ENCODE measurements at regions not wholly inside any gene's neighbourhood (a gene's known extent, or its start where the extent isn't known, plus 50 kb on each side); places are given as distances from the start of the nearest gene placed in this dataset.

- no peak overlapping the region for H3K4me3 ChIP-seq
- no peak overlapping the region for H3K27ac ChIP-seq (ENCODE audit: low read depth in 1 of 2, low read length in 1 of 2)
- no peaks in the 10 kb centered on the region for H3K27me3 ChIP-seq (ENCODE audit: control insufficient read depth in 3 of 3, insufficient read depth in 3 of 3, low read length in 2 of 3)
- ATAC-seq (ENCODE audit: insufficient read depth, low FRiP score) (no peak), DNase-seq (no peak)
- no peaks in the 10 kb centered on the region for H3K9me3 ChIP-seq (ENCODE audit: control insufficient read depth in 4 of 4, insufficient read depth in 3 of 4, low read length in 3 of 4)
- no peaks in the 10 kb centered on the region for H3K36me3 ChIP-seq (ENCODE audit: control insufficient read depth in 4 of 4, insufficient read depth in 4 of 4, low read length in 4 of 4)
- no peak overlapping the region for H3K9ac ChIP-seq (ENCODE audit: insufficient read depth in 1 of 2, low read length in 2 of 2)
- no peak for TF ChIP-seq CTCF (IDR thresholded peaks at IDR 0.05; ENCODE audit: control extremely low read depth, extremely low read depth)
- H3K4me1 ChIP-seq (ENCODE audit: control insufficient read depth in 5 of 5, insufficient read depth in 5 of 5, low read length in 5 of 5), result peaks cover 0 to 13% (median 4%) of the 10 kb centered on the region in 5 donors
- 90 to 93% methylated on average over 19 of the region's 19 CpGs for WGBS, 2 donors
Measured at GRCh38 chr5:171528865-171529614, 109.6 kb downstream of the FGF18 start.

- Histone ChIP-seq H3K4me3 (no peak overlapping the region), H3K4me1 (ENCODE audit: control insufficient read depth in 5 of 5, insufficient read depth in 5 of 5, low read length in 5 of 5) (peaks cover 0 to 4% (median 0%) of the 10 kb centered on the region in 5 donors), H3K27ac (ENCODE audit: low read depth in 1 of 2, low read length in 1 of 2) (no peak overlapping the region), H3K36me3 (ENCODE audit: control insufficient read depth in 4 of 4, insufficient read depth in 4 of 4, low read length in 4 of 4) (no peaks in the 10 kb centered on the region), H3K9me3 (ENCODE audit: control insufficient read depth in 4 of 4, insufficient read depth in 3 of 4, low read length in 3 of 4) (no peaks in the 10 kb centered on the region), H3K9ac (ENCODE audit: insufficient read depth in 1 of 2, low read length in 2 of 2) (no peak overlapping the region), H3K27me3 (ENCODE audit: control insufficient read depth in 3 of 3, insufficient read depth in 3 of 3, low read length in 2 of 3) (no peaks in the 10 kb centered on the region)
- 32 to 48% methylated on average over 3 of the region's 3 CpGs for WGBS, 2 donors
- no peak for ATAC-seq (ENCODE audit: insufficient read depth, low FRiP score)
- no peak for DNase-seq
- no peak for TF ChIP-seq CTCF (IDR thresholded peaks at IDR 0.05; ENCODE audit: control extremely low read depth, extremely low read depth)
Measured at GRCh38 chr5:171531638-171532037, 112.2 kb downstream of the FGF18 start.

GRCh38 chr5:171533153-171533552 lies 113.7 kb downstream of the FGF18 start:
- Histone ChIP-seq H3K9ac (ENCODE audit: insufficient read depth in 1 of 2, low read length in 2 of 2) (no peak overlapping the region), H3K36me3 (ENCODE audit: control insufficient read depth in 4 of 4, insufficient read depth in 4 of 4, low read length in 4 of 4) (no peaks in the 10 kb centered on the region), H3K9me3 (ENCODE audit: control insufficient read depth in 4 of 4, insufficient read depth in 3 of 4, low read length in 3 of 4) (no peaks in the 10 kb centered on the region), H3K4me3 (no peak overlapping the region), H3K4me1 (ENCODE audit: control insufficient read depth in 5 of 5, insufficient read depth in 5 of 5, low read length in 5 of 5) (peaks cover 0 to 4% (median 0%) of the 10 kb centered on the region in 5 donors), H3K27me3 (ENCODE audit: control insufficient read depth in 3 of 3, insufficient read depth in 3 of 3, low read length in 2 of 3) (no peaks in the 10 kb centered on the region), H3K27ac (ENCODE audit: low read depth in 1 of 2, low read length in 1 of 2) (no peak overlapping the region)
- WGBS, 2 donors, result 95 to 97% methylated on average over 4 of the region's 4 CpGs
- no peak for TF ChIP-seq CTCF (IDR thresholded peaks at IDR 0.05; ENCODE audit: control extremely low read depth, extremely low read depth)
- DNase-seq, result no peak
- no peak for ATAC-seq (ENCODE audit: insufficient read depth, low FRiP score)

Data from lung (tissue), 11 donors.